Muscle of leg (tissue), 3 donors: ENCODE measurements at regions not wholly inside any gene's neighbourhood (a gene's known extent, or its start where the extent isn't known, plus 50 kb on each side); places are given as distances from the start of the nearest gene placed in this dataset.

Experiments used
- DNase-seq: peaks from one replicate; pipeline ENCODE4 v3.0.0; 2013
- H3K27ac ChIP-seq: one replicate; pipeline ENCODE4 v1.5.1; 2013; ENCODE audit warnings: mild to moderate bottlenecking, low read length, control low read depth
- H3K27me3 ChIP-seq: one replicate; pipeline ENCODE4 v1.6.1; 2013; ENCODE audit warnings: low read length; ENCODE audit not compliant: control insufficient read depth, insufficient read depth
- H3K36me3 ChIP-seq: one replicate; pipeline ENCODE4 v1.6.1; 2013; ENCODE audit warnings: low read length; ENCODE audit not compliant: control insufficient read depth, insufficient read depth
- H3K4me1 ChIP-seq: one replicate; pipeline ENCODE4 v1.6.1; 2013; ENCODE audit warnings: low read length; ENCODE audit not compliant: control insufficient read depth, insufficient read depth
- H3K4me3 ChIP-seq: one replicate; pipeline ENCODE4 v1.5.1; 2013; ENCODE audit warnings: low read length, control low read depth
- H3K9me3 ChIP-seq: replicated peaks from 2 replicates; pipeline ENCODE4 v1.6.1; 2013; ENCODE audit warnings: low read depth, low read length; ENCODE audit not compliant: control insufficient read depth
- WGBS: methylation state at CpG from one replicate; pipeline ENCODE4 v1.1.5; 2013; ENCODE audit warnings: missing lambda C conversion rate; ENCODE audit not compliant: insufficient coverage; 5-methylcytosine and 5-hydroxymethylcytosine counted together

GRCh38 chr1:230517786-230518185 lies 91.7 kb upstream of the PGBD5 start:
- no peaks in the 10 kb centered on the region for H3K9me3 ChIP-seq
- no peaks in the 10 kb centered on the region for H3K27me3 ChIP-seq
- H3K4me1 ChIP-seq: peaks cover 15% of the 10 kb centered on the region
- H3K36me3 ChIP-seq: no peaks in the 10 kb centered on the region
- no peak overlapping the region for H3K27ac ChIP-seq
- no CpG with 5 or more reads among the region's 2 CpGs for WGBS
- DNase-seq: peak; percentile 80
- no peak overlapping the region for H3K4me3 ChIP-seq

GRCh38 chr1:230517326-230517725 lies 91.2 kb upstream of the PGBD5 start:
- H3K27me3 ChIP-seq: no peaks in the 10 kb centered on the region
- H3K36me3 ChIP-seq: no peaks in the 10 kb centered on the region
- no peak for DNase-seq
- H3K9me3 ChIP-seq: no peaks in the 10 kb centered on the region
- peaks cover 15% of the 10 kb centered on the region for H3K4me1 ChIP-seq
- peak overlapping the region; percentile 3 for H3K27ac ChIP-seq
- H3K4me3 ChIP-seq: no peak overlapping the region
- 73% methylated on average over 7 of the region's 7 CpGs for WGBS

- H3K9me3 ChIP-seq: no peaks in the 10 kb centered on the region
- H3K27me3 ChIP-seq: no peaks in the 10 kb centered on the region
- peaks cover 15% of the 10 kb centered on the region for H3K4me1 ChIP-seq
- no peak overlapping the region for H3K4me3 ChIP-seq
- H3K27ac ChIP-seq: no peak overlapping the region
- DNase-seq: no peak
- WGBS: 71% methylated on average over 2 of the region's 6 CpGs
- H3K36me3 ChIP-seq: no peaks in the 10 kb centered on the region
These were observed 90.8 kb upstream of the PGBD5 start for GRCh38 chr1:230516889-230517288.

GRCh38 chr1:230515451-230516145 lies 89.5 kb upstream of the PGBD5 start:
- no peak for DNase-seq
- Histone ChIP-seq H3K27me3 (no peaks in the 10 kb centered on the region), H3K27ac (no peak overlapping the region), H3K36me3 (no peaks in the 10 kb centered on the region), H3K4me1 (peaks cover 15% of the 10 kb centered on the region), H3K4me3 (no peak overlapping the region), H3K9me3 (no peaks in the 10 kb centered on the region)
- WGBS: 15% methylated on average over 4 of the region's 9 CpGs

- Histone ChIP-seq H3K9me3 (no peaks in the 10 kb centered on the region), H3K27ac (no peak overlapping the region), H3K4me1 (peaks cover 16% of the 10 kb centered on the region), H3K36me3 (no peaks in the 10 kb centered on the region), H3K4me3 (no peak overlapping the region), H3K27me3 (no peaks in the 10 kb centered on the region)
- WGBS: no CpG with 5 or more reads among the region's 1 CpG
- no peak for DNase-seq
These were observed 84.4 kb upstream of the PGBD5 start for GRCh38 chr1:230510496-230510895.

- H3K27ac ChIP-seq: no peak overlapping the region
- 42% methylated on average over 2 of the region's 5 CpGs for WGBS
These were observed 83.3 kb upstream of the PGBD5 start for GRCh38 chr1:230509281-230509977.

GRCh38 chr1:230507666-230508402 lies 81.7 kb upstream of the PGBD5 start:
- no peak overlapping the region for H3K4me3 ChIP-seq
- no peaks in the 10 kb centered on the region for H3K36me3 ChIP-seq
- H3K27ac ChIP-seq: peak overlapping the region; percentile 57
- H3K27me3 ChIP-seq: no peaks in the 10 kb centered on the region
- peak; percentile 74 for DNase-seq
- peaks cover 26% of the 10 kb centered on the region for H3K4me1 ChIP-seq
- WGBS: 50% methylated on average over 3 of the region's 8 CpGs
- H3K9me3 ChIP-seq: no peaks in the 10 kb centered on the region

More at GRCh38 chr1:230509281-230509977, 83.3 kb upstream of the PGBD5 start:
- no peaks in the 10 kb centered on the region for H3K27me3 ChIP-seq
- H3K9me3 ChIP-seq: no peaks in the 10 kb centered on the region
- DNase-seq: peak; percentile 29
- peaks cover 19% of the 10 kb centered on the region for H3K4me1 ChIP-seq
- H3K4me3 ChIP-seq: no peak overlapping the region
- H3K36me3 ChIP-seq: no peaks in the 10 kb centered on the region

GRCh38 chr1:230507236-230507635 lies 81.1 kb upstream of the PGBD5 start:
- Histone ChIP-seq H3K4me1 (peaks cover 28% of the 10 kb centered on the region), H3K27ac (no peak overlapping the region), H3K9me3 (no peaks in the 10 kb centered on the region), H3K27me3 (no peaks in the 10 kb centered on the region), H3K36me3 (no peaks in the 10 kb centered on the region), H3K4me3 (no peak overlapping the region)
- 78% methylated on average over 2 of the region's 2 CpGs for WGBS
- no peak for DNase-seq

GRCh38 chr1:230506451-230506850 lies 80.3 kb upstream of the PGBD5 start:
- H3K36me3 ChIP-seq: no peaks in the 10 kb centered on the region
- H3K27me3 ChIP-seq: no peaks in the 10 kb centered on the region
- 100% methylated on average over 1 of the region's 3 CpGs for WGBS
- no peak overlapping the region for H3K4me3 ChIP-seq
- no peak overlapping the region for H3K27ac ChIP-seq
- H3K9me3 ChIP-seq: no peaks in the 10 kb centered on the region
- peak; percentile 24 for DNase-seq
- peaks cover 29% of the 10 kb centered on the region for H3K4me1 ChIP-seq

GRCh38 chr1:230504310-230504709 lies 78.2 kb upstream of the PGBD5 start:
- H3K9me3 ChIP-seq: no peaks in the 10 kb centered on the region
- peaks cover 38% of the 10 kb centered on the region for H3K4me1 ChIP-seq
- no peak overlapping the region for H3K4me3 ChIP-seq
- H3K27me3 ChIP-seq: no peaks in the 10 kb centered on the region
- no peak for DNase-seq
- no peaks in the 10 kb centered on the region for H3K36me3 ChIP-seq
- WGBS: no CpG with 5 or more reads among the region's 6 CpGs
- H3K27ac ChIP-seq: no peak overlapping the region
